Fibroblast of lung (primary cell): ENCODE measurements at regions not wholly inside any gene's neighbourhood (a gene's known extent, or its start where the extent isn't known, plus 50 kb on each side); places are given as distances from the start of the nearest gene placed in this dataset.
"Not testable (repeated sequence)": the region's sequence is repeated elsewhere in the genome, so short reads cannot be mapped to it uniquely, and the experiment has no call there.

ENCODE experiments used
- CTCF ChIP-seq, 2 donors: IDR thresholded peaks in 1 of 2; conservative IDR thresholded peaks in 1 of 2; 1 replicate in 1 of 2; 2 replicates in 1 of 2; pipeline ENCODE4 v1.5.1; 2011 to 2012; ENCODE audit warnings: low read length in 2 of 2, control low read depth in 1 of 2, inconsistent platforms in 1 of 2, low read depth in 1 of 2, mild to moderate bottlenecking in 1 of 2
- EZH2 ChIP-seq: IDR thresholded peaks from 2 replicates; pipeline ENCODE4 v1.5.1; 2012; ENCODE audit warnings: low read length, control low read depth, mild to moderate bottlenecking; ENCODE audit errors: missing control alignments

DNA sequence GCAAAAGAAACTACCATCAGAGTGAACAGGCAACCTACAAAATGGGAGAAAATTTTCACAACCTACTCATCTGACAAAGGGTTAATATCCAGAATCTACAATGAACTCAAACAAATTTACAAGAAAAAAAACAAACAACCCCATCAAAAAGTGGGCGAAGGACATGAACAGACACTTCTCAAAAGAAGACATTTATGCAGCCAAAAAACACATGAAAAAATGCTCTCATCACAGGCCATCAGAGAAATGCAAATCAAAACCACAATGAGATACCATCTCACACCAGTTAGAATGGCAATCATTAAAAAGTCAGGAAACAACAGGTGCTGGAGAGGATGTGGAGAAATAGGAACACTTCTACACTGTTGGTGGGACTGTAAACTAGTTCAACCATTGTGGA, 170.1 kb downstream of the MEX3B start:
- TF ChIP-seq CTCF (conservative IDR thresholded peaks at IDR 0.05 in 1 of 2, IDR thresholded peaks at IDR 0.05 in 1 of 2; ENCODE audit: low read depth in 1 of 2, low read length in 2 of 2); EZH2: not testable (repeated sequence)
